ENCODE measurements at regions not wholly inside any gene's neighbourhood (a gene's known extent, or its start where the extent isn't known, plus 50 kb on each side); places are given as distances from the start of the nearest gene placed in this dataset.

- Histone ChIP-seq H3K4me2 (ENCODE audit: low read length) (no peak overlapping the region), H2AFZ (ENCODE audit: low read length) (no peak overlapping the region), H3K9me3 (ENCODE audit: low read length) (no peaks in the 10 kb centered on the region), H3K9ac (ENCODE audit: low read length) (no peak overlapping the region), H3K9me2 (ENCODE audit: low read depth, low read length) (no peaks in the 10 kb centered on the region), H3K27ac (ENCODE audit: low read depth, low read length, poor library complexity, severe bottlenecking) (no peak overlapping the region), H3K79me2 (ENCODE audit: insufficient read depth, low read length) (no peaks in the 10 kb centered on the region), H3K4me1 (ENCODE audit: insufficient read depth, low read length, severe bottlenecking) (no peaks in the 10 kb centered on the region), H3K36me3 (ENCODE audit: insufficient read depth, low read length) (no peaks in the 10 kb centered on the region), H3K4me3 (ENCODE audit: low read depth, low read length, poor library complexity, severe bottlenecking) (no peak overlapping the region), H3K27me3 (ENCODE audit: insufficient read depth, low read length) (no peaks in the 10 kb centered on the region), H3F3A (ENCODE audit: insufficient read depth, low read length) (no peaks in the 10 kb centered on the region), H4K20me1 (ENCODE audit: insufficient read depth, low read length) (no peaks in the 10 kb centered on the region)
- TF ChIP-seq CTCF (IDR thresholded peaks at IDR 0.05; ENCODE audit: low read length) (no peak), EZH2 (IDR thresholded peaks at IDR 0.05; ENCODE audit: borderline replicate concordance, low read length) (no peak)
Observed at GRCh38 chr4:36420111-36420679, 138.8 kb downstream of the DTHD1 start.

- Histone ChIP-seq H2AFZ (ENCODE audit: low read length) (no peak overlapping the region), H3K4me2 (ENCODE audit: low read length) (no peak overlapping the region), H3F3A (ENCODE audit: insufficient read depth, low read length) (no peaks in the 10 kb centered on the region), H3K27ac (ENCODE audit: low read depth, low read length, poor library complexity, severe bottlenecking) (no peak overlapping the region), H3K9ac (ENCODE audit: low read length) (no peak overlapping the region), H3K9me2 (ENCODE audit: low read depth, low read length) (no peaks in the 10 kb centered on the region), H3K9me3 (ENCODE audit: low read length) (no peaks in the 10 kb centered on the region), H3K4me1 (ENCODE audit: insufficient read depth, low read length, severe bottlenecking) (no peaks in the 10 kb centered on the region), H3K36me3 (ENCODE audit: insufficient read depth, low read length) (no peaks in the 10 kb centered on the region), H3K4me3 (ENCODE audit: low read depth, low read length, poor library complexity, severe bottlenecking) (no peak overlapping the region), H4K20me1 (ENCODE audit: insufficient read depth, low read length) (no peaks in the 10 kb centered on the region), H3K27me3 (ENCODE audit: insufficient read depth, low read length) (no peaks in the 10 kb centered on the region), H3K79me2 (ENCODE audit: insufficient read depth, low read length) (no peaks in the 10 kb centered on the region)
- TF ChIP-seq EZH2 (IDR thresholded peaks at IDR 0.05; ENCODE audit: borderline replicate concordance, low read length) (no peak), CTCF (IDR thresholded peaks at IDR 0.05; ENCODE audit: low read length) (no peak)
Observed at GRCh38 chr4:36422607-36423006, 141.2 kb downstream of the DTHD1 start.

GRCh38 chr4:36426741-36427140 lies 145.3 kb downstream of the DTHD1 start:
- H3K4me2 ChIP-seq (ENCODE audit: low read length), result no peak overlapping the region
- no peaks in the 10 kb centered on the region for H3K27me3 ChIP-seq (ENCODE audit: insufficient read depth, low read length)
- no peaks in the 10 kb centered on the region for H3K4me1 ChIP-seq (ENCODE audit: insufficient read depth, low read length, severe bottlenecking)
- H3K9me3 ChIP-seq (ENCODE audit: low read length), result no peaks in the 10 kb centered on the region
- H3K36me3 ChIP-seq (ENCODE audit: insufficient read depth, low read length), result no peaks in the 10 kb centered on the region
- TF ChIP-seq CTCF (IDR thresholded peaks at IDR 0.05; ENCODE audit: low read length) (no peak), EZH2 (IDR thresholded peaks at IDR 0.05; ENCODE audit: borderline replicate concordance, low read length) (no peak)
- H2AFZ ChIP-seq (ENCODE audit: low read length), result no peak overlapping the region
- H3K27ac ChIP-seq (ENCODE audit: low read depth, low read length, poor library complexity, severe bottlenecking), result no peak overlapping the region
- no peaks in the 10 kb centered on the region for H3K9me2 ChIP-seq (ENCODE audit: low read depth, low read length)
- H4K20me1 ChIP-seq (ENCODE audit: insufficient read depth, low read length), result no peaks in the 10 kb centered on the region
- H3K4me3 ChIP-seq (ENCODE audit: low read depth, low read length, poor library complexity, severe bottlenecking), result no peak overlapping the region
- no peaks in the 10 kb centered on the region for H3K79me2 ChIP-seq (ENCODE audit: insufficient read depth, low read length)
- H3K9ac ChIP-seq (ENCODE audit: low read length), result no peak overlapping the region
- H3F3A ChIP-seq (ENCODE audit: insufficient read depth, low read length), result no peaks in the 10 kb centered on the region

Measured in OCI-LY1 (cell line).